ENCODE measurements at regions not wholly inside any gene's neighbourhood (a gene's known extent, or its start where the extent isn't known, plus 50 kb on each side); places are given as distances from the start of the nearest gene placed in this dataset.
A peak's percentile ranks its signal among the peaks of the same experiment; 100 is the strongest.

DNA sequence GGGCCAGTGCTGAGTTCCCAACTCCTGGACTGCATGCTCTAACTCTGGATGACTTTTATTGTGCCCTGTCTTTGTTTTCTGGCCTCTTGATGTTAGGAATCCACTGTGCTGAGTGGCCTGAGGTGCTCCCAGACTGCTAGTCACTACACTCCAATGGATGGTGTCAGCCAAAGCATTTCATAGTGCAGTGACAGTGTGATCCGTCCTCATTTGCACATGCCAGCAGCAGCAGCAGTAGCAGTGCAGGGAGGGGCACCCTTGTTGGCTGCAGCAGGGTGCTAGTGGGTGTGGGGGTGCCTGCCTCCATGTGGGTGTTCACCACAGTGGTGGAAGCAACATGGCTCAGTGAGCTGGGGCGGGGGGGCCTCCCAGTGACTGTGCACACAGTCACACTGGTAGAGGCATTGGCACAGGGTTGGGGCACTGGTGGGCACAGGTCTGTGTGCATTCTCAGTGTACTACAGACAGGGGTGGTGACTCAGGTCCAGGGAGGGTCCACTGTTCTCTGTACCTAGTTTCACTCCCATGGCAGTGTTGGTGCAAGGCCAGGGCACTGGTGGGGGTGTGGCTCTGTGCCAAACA is 214.0 kb downstream of the ZC3H11B start:
- peaks cover 3 to 14% of the 10 kb centered on the region in 2 donors for H3K4me1 ChIP-seq (ENCODE audit: control insufficient read depth in 1 of 2, low read depth in 2 of 2)
- DNase-seq (ENCODE audit: low spot score) (no peak), ATAC-seq (ENCODE audit: insufficient number of reproducible peaks, low FRiP score, low read depth) (no peak)
- H3K36me3 ChIP-seq = no peaks in the 10 kb centered on the region
- H3K4me3 ChIP-seq = no peak overlapping the region
- peaks cover 12% of the 10 kb centered on the region for H3K9me3 ChIP-seq
- no peaks in the 10 kb centered on the region for H3K27me3 ChIP-seq (replicated peaks; ENCODE audit: insufficient read depth)
- H3K27ac ChIP-seq = no peak overlapping the region
- TF ChIP-seq, protein P1, sequence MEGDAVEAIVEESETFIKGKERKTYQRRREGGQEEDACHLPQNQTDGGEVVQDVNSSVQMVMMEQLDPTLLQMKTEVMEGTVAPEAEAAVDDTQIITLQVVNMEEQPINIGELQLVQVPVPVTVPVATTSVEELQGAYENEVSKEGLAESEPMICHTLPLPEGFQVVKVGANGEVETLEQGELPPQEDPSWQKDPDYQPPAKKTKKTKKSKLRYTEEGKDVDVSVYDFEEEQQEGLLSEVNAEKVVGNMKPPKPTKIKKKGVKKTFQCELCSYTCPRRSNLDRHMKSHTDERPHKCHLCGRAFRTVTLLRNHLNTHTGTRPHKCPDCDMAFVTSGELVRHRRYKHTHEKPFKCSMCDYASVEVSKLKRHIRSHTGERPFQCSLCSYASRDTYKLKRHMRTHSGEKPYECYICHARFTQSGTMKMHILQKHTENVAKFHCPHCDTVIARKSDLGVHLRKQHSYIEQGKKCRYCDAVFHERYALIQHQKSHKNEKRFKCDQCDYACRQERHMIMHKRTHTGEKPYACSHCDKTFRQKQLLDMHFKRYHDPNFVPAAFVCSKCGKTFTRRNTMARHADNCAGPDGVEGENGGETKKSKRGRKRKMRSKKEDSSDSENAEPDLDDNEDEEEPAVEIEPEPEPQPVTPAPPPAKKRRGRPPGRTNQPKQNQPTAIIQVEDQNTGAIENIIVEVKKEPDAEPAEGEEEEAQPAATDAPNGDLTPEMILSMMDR (IDR thresholded peaks at IDR 0.05) = no peak

DNA sequence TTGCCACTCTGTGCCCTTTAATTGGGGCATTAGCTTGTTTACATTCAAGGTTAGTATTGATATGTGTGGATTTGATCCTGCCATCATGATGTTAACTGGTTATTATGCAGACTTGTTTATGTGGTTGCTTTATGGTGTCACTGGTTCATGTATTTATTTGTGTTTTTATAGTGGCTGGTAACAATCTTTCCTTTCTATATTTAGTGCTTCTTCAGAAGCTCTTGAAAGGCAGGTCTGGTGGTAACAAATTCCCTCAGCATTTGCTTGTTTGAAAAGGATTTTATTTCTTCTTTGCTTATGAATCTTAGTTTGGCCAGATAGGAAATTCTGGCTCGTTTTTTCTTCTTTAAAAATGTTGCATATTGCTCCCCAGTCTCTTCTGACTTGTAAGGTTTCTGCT is 215.4 kb downstream of the ZC3H11B start:
- peaks cover 18% of the 10 kb centered on the region for H3K9me3 ChIP-seq
- no peaks in the 10 kb centered on the region for H3K36me3 ChIP-seq
- peaks cover 3 to 11% of the 10 kb centered on the region in 2 donors for H3K4me1 ChIP-seq (ENCODE audit: control insufficient read depth in 1 of 2, low read depth in 2 of 2)
- H3K4me3 ChIP-seq = no peak overlapping the region
- no peak for ATAC-seq (ENCODE audit: insufficient number of reproducible peaks, low FRiP score, low read depth)
- TF ChIP-seq, protein P1 (IDR thresholded peaks at IDR 0.05) = no peak
- no peak overlapping the region for H3K27ac ChIP-seq
- no peaks in the 10 kb centered on the region for H3K27me3 ChIP-seq (replicated peaks; ENCODE audit: insufficient read depth)
- no peak for DNase-seq (ENCODE audit: low spot score)

DNA sequence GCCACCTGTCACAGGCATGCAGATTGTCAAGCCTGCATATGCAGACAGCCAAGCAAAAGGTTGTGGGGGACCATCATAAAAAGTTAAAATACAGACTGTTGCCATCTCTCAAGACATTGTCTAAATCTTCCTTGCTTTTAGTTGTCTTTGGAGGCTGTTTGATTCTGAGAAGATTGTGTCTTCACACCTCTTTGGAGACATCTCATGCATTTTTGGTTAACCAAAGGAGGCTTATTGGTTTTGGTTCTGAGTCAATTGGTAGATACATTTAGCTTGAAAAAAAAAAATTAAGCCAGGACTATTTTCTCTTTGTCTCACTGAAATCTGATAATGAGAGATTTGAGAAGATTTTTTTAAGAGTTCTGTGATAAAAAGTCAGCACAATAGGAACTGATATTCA is 217.6 kb downstream of the LYPLAL1 start:
- peaks cover 6% of the 10 kb centered on the region for H3K9me3 ChIP-seq
- no peaks in the 10 kb centered on the region for H3K27me3 ChIP-seq (replicated peaks; ENCODE audit: insufficient read depth)
- no peak overlapping the region for H3K4me3 ChIP-seq
- TF ChIP-seq, protein P1 (IDR thresholded peaks at IDR 0.05) = no peak
- no peak for DNase-seq (ENCODE audit: low spot score)
- no peak overlapping the region for H3K27ac ChIP-seq
- H3K4me1 ChIP-seq (ENCODE audit: control insufficient read depth in 1 of 2, low read depth in 2 of 2) = no peaks in the 10 kb centered on the region
- H3K36me3 ChIP-seq = peaks cover 3% of the 10 kb centered on the region
- ATAC-seq (ENCODE audit: insufficient number of reproducible peaks, low FRiP score, low read depth) = no peak

DNA sequence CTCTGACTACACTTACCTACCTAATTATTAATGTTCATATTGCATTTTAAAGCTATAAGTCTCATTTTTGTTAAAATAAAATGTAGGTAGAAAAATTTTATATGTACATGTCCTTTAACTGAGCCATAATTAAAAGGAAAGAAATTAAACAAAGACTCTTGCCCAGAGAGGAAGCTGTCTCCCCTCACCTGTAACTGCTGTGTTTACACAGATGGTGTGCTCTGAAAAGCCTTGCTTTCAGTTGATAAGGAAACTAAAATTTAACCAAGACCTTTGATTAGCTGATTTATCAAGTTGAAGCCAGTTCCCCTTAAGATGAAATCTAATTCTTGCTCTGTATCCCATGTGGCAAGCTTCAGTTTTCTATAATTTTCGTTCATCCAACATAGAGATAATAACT is 213.5 kb downstream of the LYPLAL1 start:
- no peak for DNase-seq (ENCODE audit: low spot score)

DNA sequence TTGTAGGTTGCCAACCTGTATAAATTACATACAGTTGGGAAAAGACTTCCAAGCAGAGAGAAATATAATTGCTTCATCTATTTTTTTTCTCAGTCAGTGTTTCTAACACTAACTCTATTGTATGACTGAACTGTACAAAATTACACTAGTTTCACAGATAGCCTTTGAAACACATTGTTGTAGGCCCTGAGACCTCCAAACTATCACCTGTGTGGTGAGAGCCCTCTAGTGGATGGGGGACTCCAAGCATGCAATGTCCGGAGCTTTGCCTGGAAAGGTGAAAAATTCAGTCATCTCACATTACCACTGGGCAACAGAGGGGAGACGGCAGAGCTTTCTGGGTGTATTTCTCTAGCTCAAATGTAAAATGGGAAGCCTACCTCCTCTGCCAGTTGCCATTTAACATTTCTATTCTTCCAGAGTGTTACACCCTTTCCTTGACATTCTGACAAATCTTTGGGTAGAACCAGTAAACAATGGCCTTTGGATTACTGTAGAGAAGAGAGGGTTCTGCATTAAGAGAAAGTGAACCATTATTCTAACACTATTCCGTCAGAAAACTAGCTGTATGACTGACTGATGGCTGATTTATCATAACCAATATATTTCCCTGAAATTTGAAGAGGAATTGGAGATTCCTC is 212.2 kb downstream of the LYPLAL1 start:
- H3K4me1 ChIP-seq (ENCODE audit: control insufficient read depth in 1 of 2, low read depth in 2 of 2) = no peaks in the 10 kb centered on the region
- H3K27ac ChIP-seq = no peak overlapping the region
- ATAC-seq (ENCODE audit: insufficient number of reproducible peaks, low FRiP score, low read depth) (no peak), DNase-seq (ENCODE audit: low spot score) (no peak)
- H3K27me3 ChIP-seq (replicated peaks; ENCODE audit: insufficient read depth) = no peaks in the 10 kb centered on the region
- H3K9me3 ChIP-seq = no peaks in the 10 kb centered on the region
- TF ChIP-seq, protein P1 (IDR thresholded peaks at IDR 0.05) = peak; percentile 61
- H3K4me3 ChIP-seq = no peak overlapping the region
- H3K36me3 ChIP-seq = no peaks in the 10 kb centered on the region

More for the DNA sequence above, 213.5 kb downstream of the LYPLAL1 start:
- no peak overlapping the region for H3K4me3 ChIP-seq
- H3K27ac ChIP-seq = no peak overlapping the region
- TF ChIP-seq, protein P1 (IDR thresholded peaks at IDR 0.05) = no peak
- H3K9me3 ChIP-seq = no peaks in the 10 kb centered on the region
- no peak for ATAC-seq (ENCODE audit: insufficient number of reproducible peaks, low FRiP score, low read depth)
- H3K36me3 ChIP-seq = peaks cover 3% of the 10 kb centered on the region
- H3K27me3 ChIP-seq (replicated peaks; ENCODE audit: insufficient read depth) = no peaks in the 10 kb centered on the region
- H3K4me1 ChIP-seq (ENCODE audit: control insufficient read depth in 1 of 2, low read depth in 2 of 2) = no peaks in the 10 kb centered on the region

All from thoracic aorta (tissue), 2 donors.